GM12892 (cell line): ENCODE measurements at regions not wholly inside any gene's neighbourhood (a gene's known extent, or its start where the extent isn't known, plus 50 kb on each side); places are given as distances from the start of the nearest gene placed in this dataset.

ENCODE experiments used
- POLR2A ChIP-seq: IDR thresholded peaks from 2 replicates; pipeline ENCODE4 v1.6.1; 2011; ENCODE audit warnings: low read depth, low read length, control low read depth
- POLR2AphosphoS5 ChIP-seq: IDR thresholded peaks from 2 replicates; pipeline ENCODE4 v1.6.1; 2011; ENCODE audit warnings: low read depth, low read length, control low read depth
- TAF1 ChIP-seq: IDR thresholded peaks from 2 replicates; pipeline ENCODE4 v1.6.1; 2011; ENCODE audit warnings: low read depth, mild to moderate bottlenecking, control low read depth, low read length, borderline replicate concordance

- TF ChIP-seq POLR2A, result no peak
- TF ChIP-seq POLR2AphosphoS5, result no peak
- no peak for TF ChIP-seq TAF1
Measured at GRCh38 chr9:29394855-29395254, 1821.6 kb upstream of the C9orf72 start.
